ENCODE measurements at regions not wholly inside any gene's neighbourhood (a gene's known extent, or its start where the extent isn't known, plus 50 kb on each side); places are given as distances from the start of the nearest gene placed in this dataset.

- no peak for TF ChIP-seq POLR2A (IDR thresholded peaks at IDR 0.05; ENCODE audit: low read depth, low read length)
- TF ChIP-seq CEBPB (IDR thresholded peaks at IDR 0.05; ENCODE audit: low read depth, low read length) = peak; percentile 90
- TF ChIP-seq RAD21 (IDR thresholded peaks at IDR 0.05; ENCODE audit: low read length) = no peak
- TF ChIP-seq MAZ (IDR thresholded peaks at IDR 0.05; ENCODE audit: borderline replicate concordance, low read depth, low read length) = no peak
- TF ChIP-seq CTCF (conservative IDR thresholded peaks at IDR 0.05; ENCODE audit: low read depth, low read length) = no peak
- TF ChIP-seq CHD1 (IDR thresholded peaks at IDR 0.05; ENCODE audit: low read depth, low read length) = no peak
- no peak for TF ChIP-seq SMC3 (IDR thresholded peaks at IDR 0.05; ENCODE audit: low read depth, low read length)
- no peak for TF ChIP-seq NFE2L2 (IDR thresholded peaks at IDR 0.05; ENCODE audit: low read depth, low read length)
- TF ChIP-seq FOS (IDR thresholded peaks at IDR 0.05; ENCODE audit: low read depth, low read length) = no peak
- TF ChIP-seq USF2 (IDR thresholded peaks at IDR 0.05; ENCODE audit: low read depth, low read length) = no peak
- no peak for TF ChIP-seq BHLHE40 (IDR thresholded peaks at IDR 0.05; ENCODE audit: low read depth, low read length)
- TF ChIP-seq RFX5 (IDR thresholded peaks at IDR 0.05; ENCODE audit: low read depth, low read length) = no peak
- no peak for TF ChIP-seq MAFK (IDR thresholded peaks at IDR 0.05; ENCODE audit: low read depth, low read length)
- peak; percentile 36; the same call in 1 of the 2 replicates for TF ChIP-seq MXI1 (IDR thresholded peaks at IDR 0.05; ENCODE audit: borderline replicate concordance, low read depth, low read length)
These were observed 96.4 kb downstream of the BANF2 start for GRCh38 chr20:17796091-17796563.

Data from IMR-90 (cell line).